ENCODE measurements at regions not wholly inside any gene's neighbourhood (a gene's known extent, or its start where the extent isn't known, plus 50 kb on each side); places are given as distances from the start of the nearest gene placed in this dataset.

DNA sequence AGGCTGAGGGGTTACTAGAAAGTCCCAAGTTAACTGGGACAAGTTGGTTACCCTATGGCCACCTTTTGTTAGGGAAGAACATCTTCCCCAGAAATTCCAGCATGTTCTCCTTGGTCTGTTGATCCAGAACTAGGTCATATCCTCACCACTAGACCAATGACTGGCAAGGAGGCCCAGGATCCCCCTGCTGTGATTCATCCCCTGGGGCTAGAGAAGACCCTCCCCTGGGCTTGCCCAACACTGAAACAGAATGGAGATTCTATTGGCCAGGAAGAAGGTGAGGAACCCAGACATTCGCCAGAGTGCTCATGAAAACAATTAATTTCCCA lies 90.1 kb upstream of the SIM2 start:
- Histone ChIP-seq H3K4me3 (ENCODE audit: low read depth, low read length, poor library complexity, severe bottlenecking) (no peak overlapping the region), H3K27me3 (replicated peaks; ENCODE audit: insufficient read depth, low read depth, low read length, poor library complexity) (no peaks in the 10 kb centered on the region), H3K27ac (ENCODE audit: low read depth, low read length, poor library complexity, severe bottlenecking) (no peak overlapping the region), H3K4me1 (ENCODE audit: insufficient read depth, low read length, poor library complexity, severe bottlenecking) (no peaks in the 10 kb centered on the region), H3K36me3 (ENCODE audit: insufficient read depth, low read length, poor library complexity, severe bottlenecking) (no peaks in the 10 kb centered on the region), H3K9me3 (ENCODE audit: low read depth, low read length, poor library complexity, severe bottlenecking) (no peaks in the 10 kb centered on the region)
- CTCF ChIA-PET = no interaction called here
- DNase-seq (ENCODE audit: low spot score) = no peak
- intact Hi-C loops (cut with micrococcal nuclease; ENCODE audit: unreplicated experiment) = no loop called here
- no TSS peak for BruUV-seq (replicated peaks)
- POLR2A ChIA-PET (ENCODE audit: low non-redundant PET) = no interaction called here
- TF ChIP-seq, protein P1, sequence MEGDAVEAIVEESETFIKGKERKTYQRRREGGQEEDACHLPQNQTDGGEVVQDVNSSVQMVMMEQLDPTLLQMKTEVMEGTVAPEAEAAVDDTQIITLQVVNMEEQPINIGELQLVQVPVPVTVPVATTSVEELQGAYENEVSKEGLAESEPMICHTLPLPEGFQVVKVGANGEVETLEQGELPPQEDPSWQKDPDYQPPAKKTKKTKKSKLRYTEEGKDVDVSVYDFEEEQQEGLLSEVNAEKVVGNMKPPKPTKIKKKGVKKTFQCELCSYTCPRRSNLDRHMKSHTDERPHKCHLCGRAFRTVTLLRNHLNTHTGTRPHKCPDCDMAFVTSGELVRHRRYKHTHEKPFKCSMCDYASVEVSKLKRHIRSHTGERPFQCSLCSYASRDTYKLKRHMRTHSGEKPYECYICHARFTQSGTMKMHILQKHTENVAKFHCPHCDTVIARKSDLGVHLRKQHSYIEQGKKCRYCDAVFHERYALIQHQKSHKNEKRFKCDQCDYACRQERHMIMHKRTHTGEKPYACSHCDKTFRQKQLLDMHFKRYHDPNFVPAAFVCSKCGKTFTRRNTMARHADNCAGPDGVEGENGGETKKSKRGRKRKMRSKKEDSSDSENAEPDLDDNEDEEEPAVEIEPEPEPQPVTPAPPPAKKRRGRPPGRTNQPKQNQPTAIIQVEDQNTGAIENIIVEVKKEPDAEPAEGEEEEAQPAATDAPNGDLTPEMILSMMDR (conservative IDR thresholded peaks at IDR 0.05; ENCODE audit: low read depth, low read length) = no peak
- TF ChIP-seq EZH2 (IDR thresholded peaks at IDR 0.05; ENCODE audit: borderline replicate concordance, low read depth, low read length, poor library complexity, severe bottlenecking) = no peak

- intact Hi-C loops (cut with micrococcal nuclease; ENCODE audit: unreplicated experiment) = no loop called here
- ChIA-PET POLR2A (ENCODE audit: low non-redundant PET) (no interaction called here), CTCF (no interaction called here)
- no peak for TF ChIP-seq EZH2 (IDR thresholded peaks at IDR 0.05; ENCODE audit: borderline replicate concordance, low read depth, low read length, poor library complexity, severe bottlenecking)
- TF ChIP-seq, protein P1 (conservative IDR thresholded peaks at IDR 0.05; ENCODE audit: low read depth, low read length) = no peak
- Histone ChIP-seq H3K4me1 (ENCODE audit: insufficient read depth, low read length, poor library complexity, severe bottlenecking) (no peaks in the 10 kb centered on the region), H3K4me3 (ENCODE audit: low read depth, low read length, poor library complexity, severe bottlenecking) (no peak overlapping the region), H3K9me3 (ENCODE audit: low read depth, low read length, poor library complexity, severe bottlenecking) (no peaks in the 10 kb centered on the region), H3K36me3 (ENCODE audit: insufficient read depth, low read length, poor library complexity, severe bottlenecking) (no peaks in the 10 kb centered on the region), H3K27ac (ENCODE audit: low read depth, low read length, poor library complexity, severe bottlenecking) (no peak overlapping the region), H3K27me3 (replicated peaks; ENCODE audit: insufficient read depth, low read depth, low read length, poor library complexity) (no peaks in the 10 kb centered on the region)
- BruUV-seq (replicated peaks) = no TSS peak
- no peak for DNase-seq (ENCODE audit: low spot score)
These were observed 89.3 kb upstream of the SIM2 start for GRCh38 chr21:36609654-36610053.

DNA sequence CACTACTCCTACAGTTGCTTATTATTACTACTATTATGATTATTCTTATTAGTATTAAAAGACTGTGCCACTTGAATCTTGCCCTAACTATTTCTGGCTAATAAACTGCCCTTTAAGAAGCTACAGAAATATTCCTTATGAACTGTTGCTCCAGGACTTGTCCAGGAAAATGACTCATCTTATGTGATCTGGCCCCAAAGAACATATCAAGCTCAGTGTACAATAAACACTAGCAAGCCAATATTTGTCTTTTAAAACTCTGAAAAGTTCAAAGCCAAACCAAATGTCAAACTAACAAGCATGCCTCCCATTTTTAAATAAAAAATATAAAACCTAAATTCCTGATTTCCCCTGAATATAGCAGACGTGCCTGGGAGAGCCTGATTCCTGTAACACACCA lies 88.7 kb upstream of the SIM2 start:
- Histone ChIP-seq H3K4me3 (ENCODE audit: low read depth, low read length, poor library complexity, severe bottlenecking) (no peak overlapping the region), H3K36me3 (ENCODE audit: insufficient read depth, low read length, poor library complexity, severe bottlenecking) (no peaks in the 10 kb centered on the region), H3K9me3 (ENCODE audit: low read depth, low read length, poor library complexity, severe bottlenecking) (no peaks in the 10 kb centered on the region), H3K4me1 (ENCODE audit: insufficient read depth, low read length, poor library complexity, severe bottlenecking) (no peaks in the 10 kb centered on the region), H3K27ac (ENCODE audit: low read depth, low read length, poor library complexity, severe bottlenecking) (no peak overlapping the region), H3K27me3 (replicated peaks; ENCODE audit: insufficient read depth, low read depth, low read length, poor library complexity) (no peaks in the 10 kb centered on the region)
- no peak for TF ChIP-seq EZH2 (IDR thresholded peaks at IDR 0.05; ENCODE audit: borderline replicate concordance, low read depth, low read length, poor library complexity, severe bottlenecking)
- TF ChIP-seq, protein P1 (conservative IDR thresholded peaks at IDR 0.05; ENCODE audit: low read depth, low read length) = no peak
- intact Hi-C loops (cut with micrococcal nuclease; ENCODE audit: unreplicated experiment) = no loop called here
- no peak for DNase-seq (ENCODE audit: low spot score)
- ChIA-PET CTCF (no interaction called here), POLR2A (ENCODE audit: low non-redundant PET) (no interaction called here)
- no TSS peak for BruUV-seq (replicated peaks)

All from A673 (cell line).